ENCODE measurements at regions not wholly inside any gene's neighbourhood (a gene's known extent, or its start where the extent isn't known, plus 50 kb on each side); places are given as distances from the start of the nearest gene placed in this dataset.

DNA sequence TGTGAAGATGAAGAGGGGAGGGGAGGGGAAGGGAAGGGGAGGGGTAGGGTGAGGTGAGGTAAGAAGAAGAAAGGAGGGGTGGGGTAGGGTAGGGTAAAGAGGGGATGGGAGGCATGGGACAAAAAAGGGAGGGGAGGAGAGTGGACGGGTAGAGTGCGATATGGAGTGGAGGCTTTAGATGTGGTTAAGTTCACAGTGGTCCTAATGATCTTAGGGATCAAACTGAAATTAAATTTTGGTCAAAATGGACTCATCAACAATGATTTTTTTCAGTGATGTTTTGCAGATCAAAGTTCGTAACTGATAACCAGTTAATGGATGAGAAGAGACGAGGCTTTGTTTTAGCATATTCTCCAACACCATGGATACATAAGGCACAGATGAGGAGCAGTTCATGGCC is 513.9 kb upstream of the ACVR2A start:
- ChIA-PET CTCF (interaction anchor here (1.4 kb wide), 1 partner anchor 248 kb away, joined by 7 read pairs; no protein-coding TSS in a partner anchor), POLR2A (ENCODE audit: low non-redundant PET) (no interaction called here)
- H3K9me3 ChIP-seq (ENCODE audit: low read depth, low read length, poor library complexity, severe bottlenecking): no peaks in the 10 kb centered on the region
- no TSS peak for BruUV-seq (replicated peaks)
- H3K27ac ChIP-seq (ENCODE audit: low read depth, low read length, poor library complexity, severe bottlenecking): no peak overlapping the region
- H3K36me3 ChIP-seq (ENCODE audit: insufficient read depth, low read length, poor library complexity, severe bottlenecking): no peaks in the 10 kb centered on the region
- no peak for DNase-seq (ENCODE audit: low spot score)
- H3K4me1 ChIP-seq (ENCODE audit: insufficient read depth, low read length, poor library complexity, severe bottlenecking): no peaks in the 10 kb centered on the region
- H3K27me3 ChIP-seq (replicated peaks; ENCODE audit: insufficient read depth, low read depth, low read length, poor library complexity): no peaks in the 10 kb centered on the region
- intact Hi-C loops (cut with micrococcal nuclease; ENCODE audit: unreplicated experiment): loop anchor here (5.0 to 10.0 kb wide), 2 partner anchors 406 to 599 kb away; no protein-coding TSS in a partner anchor
- H3K4me3 ChIP-seq (ENCODE audit: low read depth, low read length, poor library complexity, severe bottlenecking): no peak overlapping the region
- no peak for TF ChIP-seq EZH2 (IDR thresholded peaks at IDR 0.05; ENCODE audit: borderline replicate concordance, low read depth, low read length, poor library complexity, severe bottlenecking)
- TF ChIP-seq, protein P1, sequence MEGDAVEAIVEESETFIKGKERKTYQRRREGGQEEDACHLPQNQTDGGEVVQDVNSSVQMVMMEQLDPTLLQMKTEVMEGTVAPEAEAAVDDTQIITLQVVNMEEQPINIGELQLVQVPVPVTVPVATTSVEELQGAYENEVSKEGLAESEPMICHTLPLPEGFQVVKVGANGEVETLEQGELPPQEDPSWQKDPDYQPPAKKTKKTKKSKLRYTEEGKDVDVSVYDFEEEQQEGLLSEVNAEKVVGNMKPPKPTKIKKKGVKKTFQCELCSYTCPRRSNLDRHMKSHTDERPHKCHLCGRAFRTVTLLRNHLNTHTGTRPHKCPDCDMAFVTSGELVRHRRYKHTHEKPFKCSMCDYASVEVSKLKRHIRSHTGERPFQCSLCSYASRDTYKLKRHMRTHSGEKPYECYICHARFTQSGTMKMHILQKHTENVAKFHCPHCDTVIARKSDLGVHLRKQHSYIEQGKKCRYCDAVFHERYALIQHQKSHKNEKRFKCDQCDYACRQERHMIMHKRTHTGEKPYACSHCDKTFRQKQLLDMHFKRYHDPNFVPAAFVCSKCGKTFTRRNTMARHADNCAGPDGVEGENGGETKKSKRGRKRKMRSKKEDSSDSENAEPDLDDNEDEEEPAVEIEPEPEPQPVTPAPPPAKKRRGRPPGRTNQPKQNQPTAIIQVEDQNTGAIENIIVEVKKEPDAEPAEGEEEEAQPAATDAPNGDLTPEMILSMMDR (conservative IDR thresholded peaks at IDR 0.05; ENCODE audit: low read depth, low read length): no peak

DNA sequence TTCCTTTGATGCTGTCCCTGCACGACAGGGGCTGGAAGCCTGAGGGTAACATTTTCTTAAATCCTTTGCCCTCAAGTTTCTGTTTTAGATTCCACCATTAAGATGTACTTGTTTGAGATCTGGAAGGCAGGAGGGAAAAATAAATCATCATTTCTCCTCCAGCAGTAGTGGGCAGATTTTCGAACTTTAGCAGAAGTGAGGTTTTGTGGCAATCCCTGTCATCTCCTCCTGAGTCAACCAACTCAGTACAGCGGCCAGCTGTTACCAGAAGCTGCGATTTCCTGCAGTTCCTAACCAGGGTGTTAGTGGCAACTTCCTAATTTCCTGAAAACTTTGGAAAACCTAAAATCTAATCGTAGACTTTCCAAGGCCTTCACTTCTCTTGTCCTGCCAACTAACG is 517.2 kb upstream of the ACVR2A start:
- ChIA-PET POLR2A (ENCODE audit: low non-redundant PET) (no interaction called here), CTCF (no interaction called here)
- DNase-seq (ENCODE audit: low spot score): no peak
- H3K4me3 ChIP-seq (ENCODE audit: low read depth, low read length, poor library complexity, severe bottlenecking): no peak overlapping the region
- TF ChIP-seq EZH2 (IDR thresholded peaks at IDR 0.05; ENCODE audit: borderline replicate concordance, low read depth, low read length, poor library complexity, severe bottlenecking): no peak
- TF ChIP-seq, protein P1 (conservative IDR thresholded peaks at IDR 0.05; ENCODE audit: low read depth, low read length): no peak
- no peaks in the 10 kb centered on the region for H3K27me3 ChIP-seq (replicated peaks; ENCODE audit: insufficient read depth, low read depth, low read length, poor library complexity)
- H3K36me3 ChIP-seq (ENCODE audit: insufficient read depth, low read length, poor library complexity, severe bottlenecking): no peaks in the 10 kb centered on the region
- no TSS peak for BruUV-seq (replicated peaks)
- no peak overlapping the region for H3K27ac ChIP-seq (ENCODE audit: low read depth, low read length, poor library complexity, severe bottlenecking)
- no peaks in the 10 kb centered on the region for H3K4me1 ChIP-seq (ENCODE audit: insufficient read depth, low read length, poor library complexity, severe bottlenecking)
- intact Hi-C loops (cut with micrococcal nuclease; ENCODE audit: unreplicated experiment): no loop called here
- H3K9me3 ChIP-seq (ENCODE audit: low read depth, low read length, poor library complexity, severe bottlenecking): no peaks in the 10 kb centered on the region

DNA sequence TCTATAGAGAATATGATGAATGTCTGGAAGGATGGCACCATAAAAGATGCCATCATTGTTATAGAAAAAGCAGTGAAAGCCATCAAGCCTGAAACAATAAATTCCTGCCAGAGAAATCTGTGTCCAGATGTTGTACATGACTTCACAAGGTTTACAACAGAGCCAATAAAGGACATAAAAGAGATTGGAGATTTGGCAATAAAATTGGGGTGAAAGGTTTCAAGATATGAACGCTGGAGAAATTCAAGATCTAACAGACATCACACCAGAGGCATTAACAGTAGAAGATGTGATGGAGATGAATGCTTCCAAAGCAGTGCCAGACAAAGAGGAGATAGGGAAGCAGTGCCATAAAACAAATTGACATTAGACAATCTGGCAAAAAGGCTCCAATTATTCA is 518.8 kb upstream of the ACVR2A start:
- no peak overlapping the region for H3K27ac ChIP-seq (ENCODE audit: low read depth, low read length, poor library complexity, severe bottlenecking)
- BruUV-seq (replicated peaks): no TSS peak
- peaks cover 3% of the 10 kb centered on the region for H3K9me3 ChIP-seq (ENCODE audit: low read depth, low read length, poor library complexity, severe bottlenecking)
- no peaks in the 10 kb centered on the region for H3K4me1 ChIP-seq (ENCODE audit: insufficient read depth, low read length, poor library complexity, severe bottlenecking)
- no peak for DNase-seq (ENCODE audit: low spot score)
- H3K27me3 ChIP-seq (replicated peaks; ENCODE audit: insufficient read depth, low read depth, low read length, poor library complexity): no peaks in the 10 kb centered on the region
- intact Hi-C loops (cut with micrococcal nuclease; ENCODE audit: unreplicated experiment): no loop called here
- no peak overlapping the region for H3K4me3 ChIP-seq (ENCODE audit: low read depth, low read length, poor library complexity, severe bottlenecking)
- ChIA-PET POLR2A (ENCODE audit: low non-redundant PET) (no interaction called here), CTCF (no interaction called here)
- TF ChIP-seq, protein P1 (conservative IDR thresholded peaks at IDR 0.05; ENCODE audit: low read depth, low read length): no peak
- H3K36me3 ChIP-seq (ENCODE audit: insufficient read depth, low read length, poor library complexity, severe bottlenecking): no peaks in the 10 kb centered on the region
